HG03354 (cell line): ENCODE measurements at regions not wholly inside any gene's neighbourhood (a gene's known extent, or its start where the extent isn't known, plus 50 kb on each side); places are given as distances from the start of the nearest gene placed in this dataset.

Experiments used
- ATAC-seq: cut with Tn5 transposase; IDR thresholded peaks from one replicate; pipeline ENCODE4 v1.9.1; 2021; ENCODE audit warnings: mild to moderate bottlenecking; ENCODE audit not compliant: unreplicated experiment, poor library complexity, severe bottlenecking

DNA sequence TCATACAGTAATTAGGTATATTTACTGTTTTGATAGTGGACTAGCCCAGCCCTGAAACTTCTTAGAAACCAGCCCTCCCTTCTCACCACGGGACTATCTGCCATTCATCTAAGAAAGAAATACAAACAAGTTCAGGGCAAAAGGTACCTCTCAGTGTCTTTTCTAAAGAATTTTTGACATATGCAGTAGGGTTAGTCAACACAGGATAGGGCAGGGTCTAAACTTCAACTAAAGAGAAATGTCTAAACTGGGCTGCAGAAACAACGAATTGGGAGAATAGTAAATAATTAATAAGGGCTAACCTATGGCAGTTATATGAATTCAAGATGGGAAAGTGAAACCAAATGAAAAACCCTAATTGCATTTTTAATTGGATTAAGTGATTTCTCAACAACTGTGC, 496.6 kb downstream of the INHBA start:
- peak; percentile 37 for ATAC-seq

DNA sequence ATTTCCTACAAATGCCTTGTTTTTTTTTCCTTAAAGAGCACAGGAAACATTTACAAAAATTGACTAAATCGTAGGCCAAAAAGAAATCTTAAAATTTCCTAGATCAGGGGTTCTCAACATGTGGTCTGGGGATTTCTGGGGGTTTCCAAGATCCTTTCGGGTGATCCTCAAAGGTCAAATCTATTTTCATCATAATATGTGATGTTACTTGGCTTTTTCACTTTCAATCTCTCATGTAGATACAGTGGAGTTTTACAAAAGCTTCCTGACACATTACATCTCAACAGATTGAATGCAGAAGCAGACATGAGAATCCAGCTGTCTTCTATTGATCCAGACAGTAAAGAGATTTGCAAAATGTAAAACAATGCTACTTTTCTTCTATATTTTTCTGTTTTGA, 497.3 kb downstream of the INHBA start:
- ATAC-seq: peak; percentile 80

DNA sequence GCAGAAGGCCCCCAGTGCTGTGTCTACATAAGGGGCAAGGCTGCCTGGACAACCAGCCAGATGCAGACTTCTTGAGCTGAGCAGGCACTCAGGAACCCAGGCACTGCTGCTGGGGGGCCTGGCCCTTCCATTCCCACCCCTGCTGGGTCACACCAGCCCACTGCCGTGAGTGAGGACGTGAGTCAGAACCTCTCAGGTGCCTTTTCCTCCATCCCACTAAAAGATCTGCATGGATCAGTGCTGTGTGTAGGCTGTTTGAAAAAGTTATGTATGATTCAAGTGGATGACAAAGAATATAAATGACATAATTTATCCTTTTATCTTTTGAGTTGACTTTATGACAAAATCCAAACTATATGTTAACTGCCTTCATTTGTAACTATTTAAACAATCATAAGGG, 499.3 kb downstream of the INHBA start:
- no peak for ATAC-seq

DNA sequence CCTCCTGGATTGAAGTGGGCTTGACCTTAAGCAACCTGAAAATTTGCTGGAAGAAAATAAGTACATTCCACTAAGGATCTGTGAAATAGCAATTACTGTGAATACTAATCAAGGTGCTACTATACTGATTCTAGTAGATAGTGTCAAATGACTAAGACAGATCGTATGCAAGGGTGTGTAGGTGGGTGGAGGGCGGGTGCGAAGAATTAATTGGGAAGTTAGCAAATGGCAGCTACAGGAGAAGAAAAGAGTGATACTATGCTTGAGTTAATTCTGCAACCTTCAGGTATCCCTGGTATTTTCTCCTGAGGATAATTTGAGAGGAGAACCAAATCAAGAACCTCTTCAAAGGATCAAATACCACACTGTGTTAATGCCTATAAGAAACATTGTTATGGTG, 501.9 kb downstream of the INHBA start:
- ATAC-seq: no peak

DNA sequence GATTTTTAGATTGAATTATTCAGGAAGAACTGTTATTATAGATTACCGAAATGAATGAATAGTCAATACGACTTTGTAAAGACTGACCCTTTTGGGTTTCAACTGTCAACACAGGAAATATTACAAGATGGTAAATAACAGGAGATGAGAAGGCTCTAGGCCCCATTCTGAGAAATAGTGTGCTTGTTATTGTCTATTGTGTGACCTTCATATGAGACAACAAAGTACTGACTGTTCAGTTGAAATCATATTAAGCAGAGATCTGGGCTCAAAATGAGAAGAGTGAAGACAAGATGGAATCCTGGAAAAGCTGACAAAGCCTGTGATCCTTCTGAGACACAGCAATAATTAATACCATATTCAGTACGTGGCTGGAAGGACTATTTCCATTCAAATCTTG, 503.8 kb downstream of the INHBA start:
- ATAC-seq: no peak

DNA sequence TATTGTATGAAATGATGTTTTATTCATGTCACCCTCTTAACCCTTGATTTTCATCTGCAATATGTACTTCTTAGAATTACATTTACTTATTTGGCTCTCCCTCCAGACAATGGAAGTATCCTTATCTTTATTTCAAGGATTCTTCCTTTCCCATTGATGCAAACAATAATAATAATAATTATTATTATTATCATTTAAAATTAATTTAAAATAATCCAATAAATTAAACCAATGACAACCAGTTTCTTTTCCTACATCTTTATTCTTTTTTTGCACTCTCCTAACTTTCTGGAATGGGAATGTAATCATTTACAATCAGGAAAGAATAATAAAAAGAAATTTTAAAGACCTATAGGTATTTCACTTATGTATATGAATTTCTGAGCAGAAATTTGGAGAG, 504.4 kb downstream of the INHBA start:
- no peak for ATAC-seq

DNA sequence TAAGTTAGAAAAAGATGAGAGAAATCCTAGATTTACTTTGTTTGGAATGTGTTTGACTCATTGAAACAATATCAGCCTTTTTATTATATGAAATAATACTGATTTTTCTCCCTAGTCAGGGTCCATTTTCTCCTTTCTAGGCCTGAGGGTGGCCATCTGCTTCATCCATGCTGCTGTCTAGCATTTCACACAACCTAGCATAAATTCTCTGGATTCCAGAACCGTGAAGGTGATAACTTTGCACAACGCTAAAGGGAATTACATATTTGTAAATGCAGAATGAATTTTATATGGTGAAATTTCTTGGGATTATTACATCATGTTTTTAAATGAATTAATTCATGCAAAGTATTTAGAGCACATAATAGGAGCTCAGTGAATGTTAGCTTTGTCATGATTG, 505.1 kb downstream of the INHBA start:
- ATAC-seq: no peak

DNA sequence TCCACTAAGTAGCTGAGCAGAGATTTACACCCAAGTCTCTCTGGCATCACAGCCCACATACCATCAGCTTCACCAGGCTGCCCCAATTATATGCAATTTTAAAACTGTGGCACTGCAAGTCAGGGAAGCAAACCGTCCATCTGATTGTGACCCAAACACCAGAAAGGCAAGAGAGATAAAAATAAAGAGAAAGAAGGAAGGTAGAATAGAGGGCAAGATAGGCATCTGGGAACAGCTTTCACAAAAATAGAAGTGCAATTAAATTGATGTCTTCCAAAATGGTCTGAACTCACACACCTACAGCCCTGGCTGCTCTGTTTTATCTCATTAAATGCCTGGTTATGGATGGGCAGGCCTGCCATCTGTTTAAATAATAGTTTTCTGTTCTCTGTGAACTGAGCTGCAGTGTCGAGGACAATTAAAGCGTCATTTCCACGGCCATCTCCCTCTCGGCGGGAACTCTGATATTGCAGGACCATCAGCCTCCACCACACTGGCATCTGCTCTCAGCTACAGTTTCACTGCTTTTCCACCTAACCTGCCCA, 509.1 kb downstream of the INHBA start:
- no peak for ATAC-seq

DNA sequence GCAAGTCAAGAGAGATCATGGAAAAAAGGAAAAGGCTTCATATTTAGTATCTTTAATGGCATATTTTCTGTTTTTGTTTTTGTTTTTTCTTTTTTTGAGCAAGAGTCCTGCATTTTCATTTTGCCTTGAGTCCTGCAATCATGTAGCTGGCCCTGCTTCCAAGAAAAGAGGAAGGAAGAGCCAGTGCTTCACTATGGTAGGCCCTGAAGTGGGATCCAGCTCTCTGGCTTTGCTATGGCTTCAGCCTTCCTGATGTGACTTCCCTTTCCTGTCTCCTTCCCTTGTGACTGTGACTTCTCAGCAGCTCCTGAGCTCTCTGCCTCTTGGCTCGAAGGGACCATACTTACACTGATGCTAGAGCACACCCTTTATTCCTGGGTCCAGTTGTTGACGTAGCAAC, 512.3 kb downstream of the INHBA start:
- ATAC-seq: no peak

DNA sequence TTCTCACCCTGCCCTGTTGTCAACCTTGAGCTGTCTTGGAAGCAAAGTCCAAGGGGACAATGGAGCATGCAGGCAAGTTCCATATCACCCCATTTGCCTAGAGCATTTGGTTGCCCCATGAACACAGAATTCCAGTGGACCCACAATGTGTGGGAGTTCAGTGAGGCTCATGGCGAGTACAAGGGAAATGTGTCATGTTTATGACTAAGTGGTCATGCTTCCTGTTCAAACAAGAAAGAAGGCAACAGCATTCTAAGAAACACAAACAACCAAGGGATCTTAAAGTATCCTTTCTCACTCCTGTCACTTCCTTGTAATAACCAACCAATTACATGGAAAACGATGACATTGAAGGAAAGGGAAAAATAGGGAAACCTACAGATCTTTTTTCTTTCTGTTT, 513.0 kb downstream of the INHBA start:
- no peak for ATAC-seq

DNA sequence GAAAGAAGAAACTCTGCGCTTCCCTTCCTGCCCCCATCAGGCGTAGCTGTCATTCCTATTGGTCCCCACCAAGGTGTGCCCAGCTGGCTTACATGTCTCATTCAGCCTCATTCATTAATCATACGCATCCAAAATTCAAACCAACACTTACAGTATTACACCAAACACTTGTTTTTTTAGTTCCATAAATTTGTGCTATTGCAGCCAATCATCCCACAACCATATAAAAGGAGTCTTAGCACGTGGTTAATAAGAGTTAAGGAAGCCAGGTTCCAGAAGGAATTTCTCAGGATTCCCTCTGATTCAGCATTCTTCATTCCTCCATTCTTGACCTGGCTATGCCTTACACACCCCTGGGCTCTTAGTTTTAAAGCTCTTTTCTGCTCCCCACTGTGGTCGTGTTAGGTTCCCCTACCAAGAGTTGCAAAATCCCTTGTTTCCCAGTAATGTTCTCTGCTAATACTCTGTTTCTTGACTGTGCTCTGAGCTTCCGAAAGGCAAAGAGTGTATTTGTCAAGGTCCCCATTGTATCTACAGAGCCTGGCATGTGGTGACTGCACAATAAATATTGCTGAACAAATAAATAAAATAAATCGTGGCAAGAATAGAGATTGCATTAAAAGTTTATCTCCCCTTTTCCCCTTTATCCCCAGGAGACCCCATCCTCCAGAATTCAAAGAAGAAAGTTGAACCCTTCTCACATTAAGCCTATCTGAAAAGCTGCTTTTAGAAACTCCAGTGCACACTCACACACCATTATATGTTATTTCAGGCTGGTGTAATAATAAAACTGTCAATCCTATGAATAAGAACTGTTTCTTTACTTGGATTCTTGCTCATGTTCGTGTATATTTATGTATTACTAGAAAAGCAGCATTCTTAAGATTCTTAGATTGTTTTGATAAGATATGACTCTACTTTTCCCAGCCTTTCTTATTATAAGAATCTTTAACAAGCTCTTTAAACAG, 514.4 kb downstream of the INHBA start:
- ATAC-seq: no peak

DNA sequence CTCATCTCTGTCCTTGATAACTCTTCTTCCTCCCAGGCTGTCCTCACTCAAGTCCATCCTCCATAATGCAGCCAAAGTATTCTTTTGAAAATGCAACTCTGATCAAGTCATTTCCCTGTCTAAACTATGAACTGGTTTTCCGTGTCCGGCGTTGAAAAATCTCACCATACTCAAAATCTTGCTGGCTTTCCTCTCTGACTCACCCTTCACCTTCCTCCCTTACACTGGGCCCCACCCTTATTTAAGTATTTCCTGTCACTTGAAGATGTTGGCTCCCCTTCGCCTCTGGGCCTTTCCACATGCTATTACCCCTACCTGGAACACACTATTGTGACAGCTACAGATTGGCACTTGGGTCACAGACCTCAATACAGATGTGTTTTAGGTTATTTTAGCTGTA, 515.6 kb downstream of the INHBA start:
- ATAC-seq: no peak

DNA sequence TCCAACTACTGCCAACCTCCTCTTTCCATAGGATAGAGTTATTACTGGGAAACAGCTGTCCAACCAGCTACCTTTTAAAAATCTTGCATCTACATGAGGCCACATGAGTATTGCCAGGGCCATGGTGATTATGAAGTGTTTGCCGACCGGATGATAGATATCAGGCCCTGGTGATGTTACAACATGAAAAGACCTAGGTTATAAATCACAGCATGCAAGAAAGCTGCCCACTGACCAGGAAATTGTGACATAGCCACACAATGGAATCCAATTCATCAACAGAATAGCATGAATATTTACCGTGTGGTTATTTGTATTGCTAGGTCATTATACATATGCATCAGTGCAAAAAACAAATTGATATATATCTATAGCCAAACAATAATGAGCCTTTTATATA, 517.0 kb downstream of the INHBA start:
- ATAC-seq: no peak

DNA sequence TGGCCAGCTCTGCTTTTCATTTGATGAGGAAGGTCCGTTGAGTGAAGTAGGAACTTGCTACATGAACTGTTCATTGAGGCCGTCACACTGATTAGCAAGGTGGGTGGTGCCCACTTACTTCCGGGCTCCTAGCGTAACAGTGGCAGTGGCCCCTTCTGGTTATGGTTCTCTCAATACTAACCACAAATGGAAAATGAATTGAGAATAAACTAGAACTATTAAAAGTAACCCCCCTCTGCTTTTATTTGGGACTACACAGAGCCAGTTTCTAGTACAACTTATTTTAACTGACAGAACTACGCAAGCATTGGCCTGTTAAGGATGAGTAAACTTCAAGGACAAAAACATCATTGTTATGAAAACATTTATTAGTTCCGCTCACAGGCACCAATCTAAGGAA, 519.1 kb downstream of the INHBA start:
- ATAC-seq: no peak

DNA sequence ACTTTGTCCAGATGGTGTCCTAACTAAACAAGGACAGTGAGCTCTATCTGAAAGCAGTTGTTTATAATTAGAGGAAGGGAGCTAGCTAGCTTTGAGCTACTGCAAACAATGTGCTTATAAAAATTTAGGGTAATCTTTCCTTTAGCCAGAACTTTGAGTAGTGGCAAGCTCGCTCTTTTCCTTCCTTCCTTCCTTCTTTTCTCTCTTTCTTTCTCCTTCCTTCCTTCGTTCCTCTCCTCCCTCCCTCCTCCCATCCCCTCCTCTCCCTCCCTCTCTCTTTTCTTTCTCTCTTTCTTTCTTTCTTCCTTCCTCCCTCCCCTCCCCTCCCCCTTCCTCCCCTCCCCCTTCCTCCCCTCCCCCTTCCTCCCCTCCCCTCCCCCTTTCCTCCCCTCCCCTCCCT, 520.1 kb downstream of the INHBA start:
- no peak for ATAC-seq

DNA sequence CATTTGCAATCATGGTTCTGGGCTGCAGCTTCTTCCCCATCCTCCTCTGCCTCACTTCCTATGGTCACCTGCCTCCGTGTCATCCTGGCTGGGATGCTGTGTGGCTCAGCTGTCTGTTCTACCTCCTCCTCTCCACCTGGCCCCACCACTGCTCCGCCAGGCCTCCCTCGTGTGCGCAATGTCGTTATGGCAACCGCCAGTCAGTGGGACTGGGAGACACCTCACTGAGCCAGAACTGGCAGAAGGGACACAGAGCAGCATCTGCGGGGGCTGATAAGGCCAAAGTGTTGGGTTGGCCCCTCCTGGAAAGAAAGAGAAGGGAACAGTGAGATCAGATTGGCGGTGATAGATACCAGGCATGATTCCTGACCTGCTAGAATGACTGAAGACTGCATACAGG, 527.5 kb downstream of the INHBA start:
- no peak for ATAC-seq

DNA sequence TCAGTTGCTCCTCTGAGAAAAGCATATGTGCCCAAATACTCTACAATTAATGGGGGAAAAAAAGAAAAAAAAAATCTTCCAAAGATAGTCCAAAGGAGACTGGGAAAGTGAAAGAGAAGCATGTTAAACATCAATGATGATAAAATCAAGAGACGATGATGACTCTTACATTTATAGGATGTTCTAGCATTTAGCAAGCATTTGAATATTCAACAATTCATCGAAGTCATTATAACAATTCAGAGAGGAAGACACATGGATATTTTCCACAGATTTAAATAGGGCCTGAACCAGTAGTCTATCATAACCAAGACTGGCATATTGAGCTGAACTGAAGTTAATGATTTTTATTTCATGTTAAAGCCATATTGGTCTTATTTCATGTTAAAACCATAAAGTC, 528.4 kb downstream of the INHBA start:
- no peak for ATAC-seq

DNA sequence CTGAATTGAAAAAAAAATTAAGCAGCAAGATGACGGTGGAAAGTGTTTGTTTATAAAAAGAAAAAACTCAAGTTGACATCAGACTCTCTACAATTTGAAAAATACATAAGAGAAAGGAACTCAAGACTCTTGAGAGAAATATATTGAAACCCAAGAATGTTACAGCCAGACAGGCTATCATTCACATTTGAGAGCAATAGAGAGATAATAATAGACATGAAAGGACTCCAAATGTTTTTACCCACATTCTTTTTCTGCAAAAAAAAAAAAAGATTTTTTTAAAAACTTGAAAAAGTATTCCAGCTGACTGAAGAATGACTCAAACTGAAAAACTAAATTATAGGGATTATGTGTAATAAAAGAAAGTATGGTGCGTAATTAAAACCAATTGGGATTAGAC, 532.4 kb downstream of the INHBA start:
- ATAC-seq: no peak

DNA sequence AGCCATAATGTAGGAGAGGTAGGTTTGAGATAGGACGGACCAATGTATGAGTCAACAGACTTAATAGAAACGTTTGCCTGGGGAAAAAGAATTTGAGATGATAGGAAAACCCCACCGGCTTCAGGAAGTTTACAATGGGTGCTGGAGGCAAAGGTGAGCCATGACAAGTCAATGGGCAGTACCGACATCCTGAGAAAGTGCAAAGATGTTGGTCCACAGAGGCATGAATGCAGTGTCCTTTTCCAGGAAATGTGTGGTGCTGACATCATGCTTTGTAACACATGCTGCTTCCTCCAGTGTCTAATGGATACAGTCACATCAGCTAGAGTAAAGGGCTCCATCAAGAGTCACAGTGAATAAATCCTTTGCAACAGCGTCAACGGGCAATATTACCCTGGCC, 533.6 kb downstream of the INHBA start:
- no peak for ATAC-seq

DNA sequence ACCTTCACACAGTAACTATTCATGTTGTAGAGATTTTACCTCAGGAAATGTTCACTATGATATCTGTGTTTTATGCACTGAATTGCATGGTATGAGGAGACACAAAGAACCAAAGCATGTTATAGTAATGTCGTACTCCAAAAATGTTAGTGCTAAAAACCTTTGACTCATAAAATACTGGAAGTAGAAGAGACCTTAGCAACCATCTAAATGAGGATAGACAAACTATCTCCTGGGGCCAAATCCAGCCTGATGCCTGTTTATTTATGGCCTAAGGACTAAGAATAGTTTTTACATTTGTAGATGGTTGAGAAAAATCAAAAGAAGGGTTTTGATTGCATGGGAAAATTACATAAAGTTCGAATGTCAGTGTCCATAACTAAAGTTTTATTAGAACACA, 535.1 kb downstream of the INHBA start:
- no peak for ATAC-seq

DNA sequence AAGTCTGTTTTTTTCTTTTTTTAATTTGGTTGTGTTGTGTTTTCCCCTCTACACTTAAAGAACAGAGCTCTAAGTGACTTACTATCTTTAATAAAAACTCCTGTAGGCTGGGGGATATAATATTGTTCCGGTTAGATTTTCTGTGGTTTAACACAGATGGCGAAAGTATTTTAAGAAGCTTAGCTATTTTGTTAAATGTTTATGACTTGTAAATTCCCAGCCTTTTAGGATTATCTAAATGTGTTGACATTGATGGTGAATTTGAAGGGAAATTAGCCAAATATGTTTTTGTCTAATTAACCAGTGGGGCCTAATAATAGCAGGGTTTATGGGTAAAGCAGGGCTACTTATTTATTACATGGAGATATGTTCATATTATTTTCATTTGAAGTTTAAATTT, 538.5 kb downstream of the INHBA start:
- ATAC-seq: no peak

DNA sequence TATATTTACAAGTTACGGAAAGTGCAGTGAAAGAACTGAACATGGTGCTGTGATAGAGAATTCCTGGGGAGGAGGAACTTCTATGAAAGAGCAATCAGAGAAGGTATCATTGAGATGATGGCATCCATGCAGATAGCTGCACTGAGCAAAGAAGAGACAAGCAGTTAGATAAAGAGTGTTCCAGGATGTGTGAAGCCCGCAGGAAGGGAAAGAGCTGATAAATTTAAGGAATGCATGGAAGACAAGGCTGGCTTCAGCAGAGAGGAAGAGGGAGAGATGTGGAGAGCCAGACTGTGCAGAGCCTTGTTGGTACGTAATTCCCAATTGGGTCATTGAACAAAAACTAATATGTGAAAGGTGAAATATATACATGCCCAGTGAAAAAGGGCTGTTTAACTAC, 538.9 kb downstream of the INHBA start:
- ATAC-seq: no peak
